AG04450 (cell line): ENCODE measurements at regions not wholly inside any gene's neighbourhood (a gene's known extent, or its start where the extent isn't known, plus 50 kb on each side); places are given as distances from the start of the nearest gene placed in this dataset.

Experiments
- CTCF ChIA-PET: fragments of 300-600, 350-600 bp; formaldehyde crosslinking; extraction: SDS; loops from one replicate; lab custom pipeline; 2022; ENCODE audit warnings: antibody characterized with exemption, inconsistent platforms; lab: Charles Lee
- POLR2A ChIA-PET: fragments of 350-600 bp; formaldehyde crosslinking; extraction: SDS; loops from one replicate; lab custom pipeline; 2021; ENCODE audit warnings: antibody characterized with exemption, inconsistent platforms; lab: Yijun Ruan, JAX
- DNase-seq: peaks from one replicate; pipeline ENCODE4 v3.0.0-alpha.2; 2011; ENCODE audit warnings: low read depth, low spot score
- H3K27ac ChIP-seq: one replicate; pipeline ENCODE4 v1.5.1; 2012; ENCODE audit warnings: low read depth, low read length, control low read depth
- H3K27me3 ChIP-seq: one replicate; pipeline ENCODE4 v1.6.0; 2012; ENCODE audit warnings: low read length; ENCODE audit not compliant: control insufficient read depth, insufficient read depth
- H3K4me3 ChIP-seq: 2 replicates; pipeline ENCODE4 v1.5.1; 2011; ENCODE audit warnings: mild to moderate bottlenecking, low read depth, low read length, control low read depth
- H3K9me3 ChIP-seq: 2 replicates; pipeline ENCODE4 v1.5.1; 2012; ENCODE audit warnings: low read length; ENCODE audit not compliant: control insufficient read depth, insufficient read depth
- TF ChIP-seq, protein P1 (sequence below): IDR thresholded peaks from 2 replicates; pipeline ENCODE4 v1.5.1; 2011; ENCODE audit warnings: low read depth, low read length, control low read depth, inconsistent platforms

DNA sequence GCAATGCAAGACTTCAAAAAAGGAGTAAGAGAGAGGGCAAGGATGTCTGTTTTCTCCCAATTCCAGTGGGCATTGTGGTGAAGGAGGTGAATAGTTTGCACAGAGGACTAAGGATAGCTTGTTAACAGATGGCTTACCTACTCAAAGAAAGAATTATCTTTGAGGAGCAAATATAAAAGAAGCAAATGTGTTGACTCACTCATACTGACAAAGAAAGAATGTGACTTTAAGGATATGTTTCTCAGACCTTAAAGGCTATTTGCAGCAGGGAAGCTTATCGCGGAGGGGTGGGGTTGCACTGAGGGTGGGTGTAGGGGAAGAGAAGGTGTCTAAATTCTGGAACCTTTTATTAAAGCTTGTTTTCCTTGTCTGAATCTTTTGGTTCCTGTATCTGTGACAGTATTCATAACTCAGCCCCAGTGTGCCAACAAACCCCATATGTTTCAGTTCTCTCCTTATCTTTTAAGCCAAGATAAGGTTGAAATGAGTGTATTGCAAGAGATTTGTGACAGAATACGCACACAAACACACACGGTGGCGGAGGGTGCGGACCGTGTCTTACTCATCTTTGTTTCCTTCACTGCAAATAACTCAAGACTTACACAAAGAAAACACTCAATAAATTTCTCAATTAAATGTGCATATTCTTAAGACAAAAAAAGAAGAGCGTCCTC, 146.4 kb upstream of the ARID2 start:
- Histone ChIP-seq H3K9me3 (peaks cover 17% of the 10 kb centered on the region), H3K27ac (no peak overlapping the region), H3K27me3 (no peaks in the 10 kb centered on the region), H3K4me3 (no peak overlapping the region)
- POLR2A ChIA-PET, result no interaction called here
- peak; percentile 3 for DNase-seq
- TF ChIP-seq, protein P1, sequence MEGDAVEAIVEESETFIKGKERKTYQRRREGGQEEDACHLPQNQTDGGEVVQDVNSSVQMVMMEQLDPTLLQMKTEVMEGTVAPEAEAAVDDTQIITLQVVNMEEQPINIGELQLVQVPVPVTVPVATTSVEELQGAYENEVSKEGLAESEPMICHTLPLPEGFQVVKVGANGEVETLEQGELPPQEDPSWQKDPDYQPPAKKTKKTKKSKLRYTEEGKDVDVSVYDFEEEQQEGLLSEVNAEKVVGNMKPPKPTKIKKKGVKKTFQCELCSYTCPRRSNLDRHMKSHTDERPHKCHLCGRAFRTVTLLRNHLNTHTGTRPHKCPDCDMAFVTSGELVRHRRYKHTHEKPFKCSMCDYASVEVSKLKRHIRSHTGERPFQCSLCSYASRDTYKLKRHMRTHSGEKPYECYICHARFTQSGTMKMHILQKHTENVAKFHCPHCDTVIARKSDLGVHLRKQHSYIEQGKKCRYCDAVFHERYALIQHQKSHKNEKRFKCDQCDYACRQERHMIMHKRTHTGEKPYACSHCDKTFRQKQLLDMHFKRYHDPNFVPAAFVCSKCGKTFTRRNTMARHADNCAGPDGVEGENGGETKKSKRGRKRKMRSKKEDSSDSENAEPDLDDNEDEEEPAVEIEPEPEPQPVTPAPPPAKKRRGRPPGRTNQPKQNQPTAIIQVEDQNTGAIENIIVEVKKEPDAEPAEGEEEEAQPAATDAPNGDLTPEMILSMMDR, result no peak
- CTCF ChIA-PET, result no interaction called here

DNA sequence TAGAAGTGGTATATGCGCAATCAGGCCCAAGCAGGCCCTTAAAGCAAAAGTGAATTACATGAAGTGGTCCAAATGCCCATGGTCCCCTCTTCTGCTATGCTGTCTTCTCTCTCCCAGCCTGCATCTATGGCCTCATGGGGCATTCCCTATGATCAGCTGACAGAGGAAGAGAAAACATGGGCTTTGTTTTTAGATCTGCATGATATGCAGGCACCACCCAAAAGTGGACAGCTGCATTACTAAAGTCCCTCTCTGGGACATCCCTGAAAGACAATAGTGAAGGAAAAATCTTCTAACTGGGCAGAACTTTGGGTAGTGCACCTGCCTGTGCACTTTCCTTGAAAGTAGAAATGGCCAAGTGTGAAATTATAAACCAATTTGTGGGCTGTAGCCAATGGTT, 145.2 kb upstream of the ARID2 start:
- TF ChIP-seq, protein P1, result no peak
- Histone ChIP-seq H3K9me3 (peaks cover 17% of the 10 kb centered on the region), H3K27ac (no peak overlapping the region), H3K4me3 (no peak overlapping the region), H3K27me3 (no peaks in the 10 kb centered on the region)
- POLR2A ChIA-PET, result no interaction called here
- no peak for DNase-seq
- CTCF ChIA-PET, result no interaction called here

DNA sequence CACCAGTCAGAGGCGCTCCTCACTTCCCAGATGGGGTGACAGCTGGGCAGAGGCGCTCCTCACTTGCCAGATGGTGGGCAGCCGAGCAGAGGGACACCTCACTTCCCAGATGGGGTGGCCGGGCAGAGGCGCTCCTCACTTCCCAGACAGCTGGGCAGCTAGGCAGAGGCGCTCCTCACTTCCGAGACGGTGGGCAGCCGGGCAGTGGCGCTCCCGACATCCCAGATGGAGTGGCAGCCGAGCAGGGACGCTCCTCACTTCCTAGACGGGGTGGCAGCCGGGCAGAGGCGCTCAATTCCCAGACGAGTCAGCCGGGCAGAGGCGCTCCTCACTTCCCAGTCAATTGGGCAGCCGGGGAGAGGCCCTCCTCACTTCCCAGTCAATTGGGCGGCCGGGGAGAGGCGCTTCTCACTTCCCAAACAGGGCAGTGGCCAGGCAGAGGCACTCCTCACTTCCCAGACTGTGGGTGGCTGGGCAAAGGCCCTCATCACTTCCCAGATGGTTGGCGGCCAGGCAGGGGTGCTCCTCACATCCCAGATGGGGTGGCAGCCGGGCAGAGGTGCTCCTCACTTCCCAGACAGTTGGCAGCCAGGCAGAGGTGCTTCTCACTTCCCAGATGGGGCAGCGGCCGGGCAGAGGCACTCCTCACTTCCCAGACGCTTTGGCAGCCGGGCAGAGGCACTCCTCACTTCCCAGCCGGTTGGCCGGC, 143.8 kb upstream of the ARID2 start:
- CTCF ChIA-PET, result no interaction called here
- Histone ChIP-seq H3K9me3 (peaks cover 17% of the 10 kb centered on the region), H3K27me3 (no peaks in the 10 kb centered on the region), H3K4me3 (no peak overlapping the region), H3K27ac (no peak overlapping the region)
- TF ChIP-seq, protein P1, result no peak
- POLR2A ChIA-PET, result no interaction called here
- DNase-seq, result no peak

GRCh38 chr12:45586486-45586885, 143.0 kb upstream of the ARID2 start:
- ChIA-PET CTCF (no interaction called here), POLR2A (no interaction called here)
- TF ChIP-seq, protein P1, result no peak
- H3K27me3 ChIP-seq, result no peaks in the 10 kb centered on the region
- no peak overlapping the region for H3K4me3 ChIP-seq
- no peak overlapping the region for H3K27ac ChIP-seq
- H3K9me3 ChIP-seq, result peaks cover 17% of the 10 kb centered on the region
- no peak for DNase-seq

GRCh38 chr12:45587012-45587411, 142.5 kb upstream of the ARID2 start:
- no peak for DNase-seq
- Histone ChIP-seq H3K27me3 (no peaks in the 10 kb centered on the region), H3K9me3 (peaks cover 17% of the 10 kb centered on the region), H3K4me3 (no peak overlapping the region), H3K27ac (no peak overlapping the region)
- ChIA-PET POLR2A (no interaction called here), CTCF (no interaction called here)
- TF ChIP-seq, protein P1, result no peak
